ENCODE measurements at regions not wholly inside any gene's neighbourhood (a gene's known extent, or its start where the extent isn't known, plus 50 kb on each side); places are given as distances from the start of the nearest gene placed in this dataset.

DNA sequence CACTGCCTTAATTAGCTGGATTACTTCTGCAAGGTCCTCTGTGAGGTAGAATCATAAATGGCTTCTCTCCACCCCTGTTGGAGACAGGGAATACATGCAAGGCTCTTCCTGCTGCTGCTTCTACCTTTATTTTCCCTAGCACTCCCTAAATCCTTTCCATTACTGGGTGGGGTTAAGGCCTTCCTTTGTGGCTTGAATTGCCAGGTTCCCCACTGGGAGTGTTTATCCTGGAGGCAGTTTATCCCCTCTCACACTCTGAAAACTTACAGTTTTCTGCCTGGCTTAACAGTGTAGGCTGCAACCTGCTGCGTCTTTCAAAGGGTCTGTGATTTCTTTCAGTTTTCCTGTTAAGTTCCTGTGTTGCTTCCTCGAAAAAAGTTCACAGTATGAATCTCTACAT is 1062.3 kb upstream of the CRIM1 start:
- TF ChIP-seq, protein P1, sequence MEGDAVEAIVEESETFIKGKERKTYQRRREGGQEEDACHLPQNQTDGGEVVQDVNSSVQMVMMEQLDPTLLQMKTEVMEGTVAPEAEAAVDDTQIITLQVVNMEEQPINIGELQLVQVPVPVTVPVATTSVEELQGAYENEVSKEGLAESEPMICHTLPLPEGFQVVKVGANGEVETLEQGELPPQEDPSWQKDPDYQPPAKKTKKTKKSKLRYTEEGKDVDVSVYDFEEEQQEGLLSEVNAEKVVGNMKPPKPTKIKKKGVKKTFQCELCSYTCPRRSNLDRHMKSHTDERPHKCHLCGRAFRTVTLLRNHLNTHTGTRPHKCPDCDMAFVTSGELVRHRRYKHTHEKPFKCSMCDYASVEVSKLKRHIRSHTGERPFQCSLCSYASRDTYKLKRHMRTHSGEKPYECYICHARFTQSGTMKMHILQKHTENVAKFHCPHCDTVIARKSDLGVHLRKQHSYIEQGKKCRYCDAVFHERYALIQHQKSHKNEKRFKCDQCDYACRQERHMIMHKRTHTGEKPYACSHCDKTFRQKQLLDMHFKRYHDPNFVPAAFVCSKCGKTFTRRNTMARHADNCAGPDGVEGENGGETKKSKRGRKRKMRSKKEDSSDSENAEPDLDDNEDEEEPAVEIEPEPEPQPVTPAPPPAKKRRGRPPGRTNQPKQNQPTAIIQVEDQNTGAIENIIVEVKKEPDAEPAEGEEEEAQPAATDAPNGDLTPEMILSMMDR (IDR thresholded peaks at IDR 0.05; ENCODE audit: insufficient read depth, low read depth, low read length): no peak
- no peak for TF ChIP-seq EZH2 (IDR thresholded peaks at IDR 0.05; ENCODE audit: insufficient read depth, low read length)
